Naive B cell (primary cell): ENCODE measurements at regions not wholly inside any gene's neighbourhood (a gene's known extent, or its start where the extent isn't known, plus 50 kb on each side); places are given as distances from the start of the nearest gene placed in this dataset.
"Not testable (repeated sequence)": the region's sequence is repeated elsewhere in the genome, so short reads cannot be mapped to it uniquely, and the experiment has no call there.

Source experiments
- ATAC-seq, 2 donors: fragments of 150-1000 bp; cut with Tn5 transposase; 2 replicates each; pipeline ENCODE4 v1.10.0; 2021; ENCODE audit warnings: low read depth in 2 of 2, mild to moderate bottlenecking in 2 of 2, moderate library complexity in 2 of 2
- DNase-seq: peaks from one replicate; pipeline ENCODE4 v3.0.0; 2022
- H3K27ac Mint-ChIP-seq, 6 donors: one replicate each; pipeline ENCODE4 v1.8.0; 2020 to 2022; ENCODE audit warnings: mild to moderate bottlenecking in 6 of 6, mixed read lengths in 6 of 6, moderate library complexity in 5 of 6, inconsistent platforms in 2 of 6
- H3K27me3 Mint-ChIP-seq, 3 donors: one replicate each; pipeline ENCODE4 v1.8.0; 2021 to 2022; ENCODE audit warnings: mixed read lengths in 3 of 3, mild to moderate bottlenecking in 1 of 3
- H3K36me3 Mint-ChIP-seq, 2 donors: one replicate each; pipeline ENCODE4 v1.8.0; 2020 to 2022; ENCODE audit warnings: mixed read lengths in 2 of 2, inconsistent platforms in 1 of 2, mild to moderate bottlenecking in 1 of 2
- H3K4me1 Mint-ChIP-seq, 3 donors: one replicate each; pipeline ENCODE4 v1.8.0; 2020 to 2022; ENCODE audit warnings: mixed read lengths in 3 of 3, inconsistent platforms in 1 of 3, mild to moderate bottlenecking in 1 of 3, moderate library complexity in 1 of 3
- H3K4me3 Mint-ChIP-seq, 8 donors: one replicate each; pipeline ENCODE4 v1.8.0; 2020 to 2022; ENCODE audit warnings: mild to moderate bottlenecking in 8 of 8, mixed read lengths in 8 of 8, moderate library complexity in 8 of 8, inconsistent platforms in 2 of 8
- H3K9me3 Mint-ChIP-seq, 7 donors: one replicate each; pipeline ENCODE4 v1.8.0; 2020 to 2022; ENCODE audit warnings: mixed read lengths in 7 of 7, mild to moderate bottlenecking in 5 of 7, inconsistent platforms in 2 of 7, moderate library complexity in 1 of 7

DNA sequence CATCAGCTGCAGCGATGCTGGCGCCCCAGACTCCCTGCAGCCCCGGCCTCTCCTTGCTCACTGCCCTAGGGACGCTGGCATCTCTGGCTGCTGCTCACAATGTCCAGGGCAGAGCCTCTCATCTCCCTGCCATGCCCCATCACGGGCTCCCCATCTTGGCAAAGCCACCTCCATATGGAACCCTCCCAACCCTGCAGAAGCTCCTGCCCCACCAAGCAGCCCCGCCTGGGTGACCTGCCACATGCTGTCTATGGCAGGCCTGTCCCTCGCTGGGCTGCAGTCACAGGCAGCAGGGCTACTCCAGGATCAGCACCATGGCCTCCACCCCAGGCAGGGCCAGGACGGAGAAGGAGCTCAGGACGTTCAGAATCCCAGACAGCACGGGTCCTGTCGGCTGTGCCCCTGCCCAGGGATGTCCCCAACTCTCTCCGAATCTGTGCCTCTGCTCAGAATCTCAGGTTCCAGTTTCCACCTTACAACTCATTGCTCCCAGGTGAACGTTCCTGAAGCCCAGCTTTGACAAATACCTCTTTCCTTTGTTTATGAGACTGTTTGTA is 58.4 kb downstream of the PLXNA1 start:
- no peaks in the 10 kb centered on the region for H3K36me3 Mint-ChIP-seq
- H3K27ac Mint-ChIP-seq, result no peak overlapping the region
- no peak overlapping the region for H3K4me3 Mint-ChIP-seq
- no peaks in the 10 kb centered on the region for H3K4me1 Mint-ChIP-seq
- ATAC-seq (no peak), DNase-seq (no peak)
- peaks cover 0 to 26% (median 18%) of the 10 kb centered on the region in 3 donors for H3K27me3 Mint-ChIP-seq
- H3K9me3 Mint-ChIP-seq, result no peaks in the 10 kb centered on the region

DNA sequence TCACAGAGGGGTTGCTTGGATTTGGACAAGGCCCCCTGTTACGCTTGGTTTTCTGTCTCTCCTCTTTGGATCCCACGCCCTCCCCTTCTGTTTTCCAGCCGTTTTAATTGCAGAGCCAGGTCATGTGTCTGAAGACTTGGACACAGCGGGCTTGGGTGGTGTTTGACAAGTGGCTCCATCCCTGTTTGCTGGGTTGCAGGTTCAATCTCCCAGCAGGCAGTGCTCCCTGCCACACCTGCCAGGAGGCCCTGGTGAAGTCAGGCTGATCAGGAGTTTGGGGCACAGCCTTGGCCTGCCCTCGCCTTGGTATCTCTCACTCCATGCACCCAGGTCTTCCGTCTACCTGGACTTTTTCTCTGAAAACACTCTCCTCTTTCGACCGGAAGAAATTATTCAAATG is 59.0 kb downstream of the PLXNA1 start:
- Mint-ChIP-seq H3K27ac (no peak overlapping the region), H3K36me3 (no peaks in the 10 kb centered on the region), H3K27me3 (peaks cover 0 to 26% (median 18%) of the 10 kb centered on the region in 3 donors), H3K4me1 (no peaks in the 10 kb centered on the region), H3K9me3 (no peaks in the 10 kb centered on the region), H3K4me3 (no peak overlapping the region)
- DNase-seq (no peak), ATAC-seq (no peak)

DNA sequence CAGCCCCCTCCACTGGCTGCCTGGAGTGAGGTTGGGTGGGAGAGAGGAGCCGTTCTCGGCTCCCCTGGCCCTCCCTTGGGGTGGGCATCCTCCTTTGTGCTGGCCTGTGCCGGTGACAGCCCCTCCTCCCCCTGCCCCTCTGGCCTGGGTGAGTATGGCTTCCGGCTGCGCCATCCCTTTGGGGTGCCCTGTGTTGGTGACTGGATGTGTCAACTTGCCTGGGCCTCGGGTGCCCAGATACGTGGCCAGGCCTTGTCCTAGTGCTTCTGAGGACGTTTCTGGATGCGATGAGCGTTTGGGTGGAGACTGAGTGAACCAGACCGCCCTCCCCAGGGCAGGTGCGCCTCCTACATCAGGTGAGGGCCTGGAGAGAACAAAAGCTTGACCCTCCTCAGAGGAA is 59.7 kb downstream of the PLXNA1 start:
- Mint-ChIP-seq H3K9me3 (no peaks in the 10 kb centered on the region), H3K27me3 (peaks cover 0 to 26% (median 18%) of the 10 kb centered on the region in 3 donors), H3K36me3 (no peaks in the 10 kb centered on the region), H3K4me3 (no peak overlapping the region), H3K27ac (no peak overlapping the region), H3K4me1 (no peaks in the 10 kb centered on the region)
- DNase-seq (no peak), ATAC-seq (no peak)

DNA sequence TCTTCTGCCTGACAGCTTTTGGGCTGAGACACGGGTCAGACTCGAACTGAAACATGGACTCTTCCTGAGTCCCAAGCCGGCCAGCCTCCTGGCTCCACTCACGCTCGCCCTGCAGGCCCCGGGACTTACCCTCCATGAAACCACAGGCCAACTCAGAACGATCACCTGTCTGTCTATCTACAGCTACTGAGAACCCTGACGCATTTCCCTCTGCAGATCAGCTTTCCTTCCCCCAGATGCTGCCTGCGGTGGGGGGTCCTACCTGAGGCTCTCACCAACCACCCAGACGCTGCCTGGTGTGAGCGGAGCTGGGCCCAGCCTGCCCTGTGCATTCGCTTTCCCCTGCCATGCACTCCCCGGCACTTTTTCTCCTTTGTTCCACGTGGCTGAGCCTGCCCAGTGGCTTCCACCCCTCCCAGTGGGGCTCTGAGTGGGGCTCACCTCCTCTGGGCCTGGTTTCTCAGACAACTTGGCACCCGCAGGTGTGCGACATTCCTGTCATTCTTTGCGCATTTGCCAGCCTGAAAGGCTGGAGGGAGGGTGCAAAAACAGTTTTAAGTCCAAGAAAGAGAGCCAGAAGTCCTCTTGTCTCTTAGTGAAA is 60.2 kb downstream of the PLXNA1 start:
- H3K36me3 Mint-ChIP-seq, result peaks cover 0 to 2% of the 10 kb centered on the region in 2 donors
- no peak for ATAC-seq
- H3K4me3 Mint-ChIP-seq, result no peak overlapping the region
- H3K27me3 Mint-ChIP-seq, result peaks cover 0 to 26% (median 21%) of the 10 kb centered on the region in 3 donors
- H3K9me3 Mint-ChIP-seq, result peaks cover 0 to 3% (median 1%) of the 10 kb centered on the region in 7 donors
- no peak for DNase-seq
- no peak overlapping the region for H3K27ac Mint-ChIP-seq
- no peaks in the 10 kb centered on the region for H3K4me1 Mint-ChIP-seq

DNA sequence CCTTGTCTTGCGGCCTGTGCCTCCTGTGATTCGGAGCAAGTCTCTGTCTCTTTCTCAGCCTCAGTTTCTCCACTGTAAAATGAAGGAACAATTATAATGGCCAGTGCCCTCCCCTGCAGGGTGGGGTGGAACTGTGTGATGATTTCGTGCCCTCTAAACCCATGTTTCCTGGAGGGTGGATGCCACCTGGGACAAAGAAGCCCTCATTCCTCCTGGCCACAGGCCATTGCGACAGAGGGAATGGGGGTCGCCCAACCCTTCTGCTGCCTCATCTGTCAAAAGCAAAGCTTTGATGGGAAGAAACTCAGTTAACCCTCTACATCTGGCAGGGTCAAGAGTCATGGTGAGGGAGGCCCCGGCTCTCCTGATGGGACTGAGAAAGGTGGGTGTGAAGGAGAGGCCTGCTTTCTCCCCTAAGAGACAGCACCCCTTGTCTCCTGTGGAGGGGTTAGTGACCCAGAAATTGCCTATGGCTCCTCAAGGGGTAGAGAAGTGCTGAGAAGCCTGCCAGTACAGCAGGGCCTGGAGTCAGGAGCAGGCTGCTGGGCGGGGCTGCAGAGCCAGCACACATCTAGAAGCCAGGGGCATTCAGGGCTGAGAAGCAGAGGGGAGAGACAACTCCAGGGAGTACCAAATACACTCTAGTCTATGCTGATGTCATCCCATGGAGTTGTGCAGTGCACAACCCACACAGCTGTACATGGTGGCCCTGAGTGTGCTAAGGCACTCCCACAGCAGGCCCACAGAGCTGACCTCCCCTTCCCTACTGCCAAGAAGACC is 61.0 kb downstream of the PLXNA1 start:
- ATAC-seq, result no peak
- no peak for DNase-seq
- H3K4me3 Mint-ChIP-seq, result no peak overlapping the region
- peaks cover 0 to 9% of the 10 kb centered on the region in 2 donors for H3K36me3 Mint-ChIP-seq
- H3K27ac Mint-ChIP-seq, result no peak overlapping the region
- peaks cover 0 to 29% (median 27%) of the 10 kb centered on the region in 3 donors for H3K27me3 Mint-ChIP-seq
- H3K4me1 Mint-ChIP-seq, result no peaks in the 10 kb centered on the region
- H3K9me3 Mint-ChIP-seq, result peaks cover under 1 to 10% (median 5%) of the 10 kb centered on the region in 7 donors

DNA sequence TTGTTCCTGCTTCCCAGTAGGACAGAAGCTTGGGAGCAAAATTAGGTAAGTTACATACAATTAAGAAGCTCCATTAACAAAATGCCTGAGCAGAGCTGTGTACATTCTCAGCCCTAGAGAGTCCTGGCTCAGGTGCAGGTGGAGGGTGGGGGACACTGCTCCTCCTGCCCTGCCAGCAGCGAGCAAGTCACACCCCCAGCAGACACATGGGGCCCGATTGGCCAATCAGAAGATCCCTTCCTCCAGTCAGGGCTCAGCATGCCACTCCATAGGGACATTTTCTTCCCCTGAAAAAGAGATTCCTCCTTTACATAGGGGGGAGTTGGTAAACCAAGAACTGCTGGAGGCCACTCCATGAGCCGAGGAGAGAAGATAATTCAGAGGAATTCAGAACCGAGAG is 62.1 kb downstream of the PLXNA1 start:
- H3K27me3 Mint-ChIP-seq, result peaks cover 0 to 40% (median 38%) of the 10 kb centered on the region in 3 donors
- no peak overlapping the region for H3K27ac Mint-ChIP-seq

DNA sequence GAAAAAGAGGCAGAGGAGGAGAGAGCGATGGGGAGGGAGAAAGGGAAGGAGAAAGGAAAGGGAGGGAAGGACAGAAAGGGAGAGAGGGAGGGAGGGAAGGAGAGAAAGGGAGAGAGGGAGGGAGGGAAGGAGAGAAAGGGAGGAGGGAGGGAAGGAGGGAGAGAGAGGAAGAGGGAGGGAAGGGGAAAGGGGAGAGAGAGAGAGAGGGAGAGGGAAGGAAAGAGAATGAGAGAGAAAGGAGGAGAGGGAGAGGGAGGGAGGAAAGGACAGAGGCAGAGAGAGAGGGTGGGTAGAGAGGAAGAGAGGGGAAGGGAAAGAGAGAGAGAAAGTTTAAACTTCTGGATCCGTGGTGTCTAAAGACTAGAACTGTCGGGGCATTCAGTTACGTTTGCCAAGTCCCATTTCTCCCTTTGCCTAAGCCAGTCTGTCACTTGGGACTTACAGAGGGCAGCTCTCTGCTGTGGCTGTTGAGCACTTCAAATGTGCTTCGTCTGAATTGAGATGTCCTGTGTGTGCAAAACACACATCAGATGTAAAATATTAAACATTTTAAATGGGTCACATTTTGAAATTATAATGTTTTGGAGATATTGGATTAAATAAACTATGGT is 62.6 kb downstream of the PLXNA1 start:
- peaks cover 10 to 24% (median 17%) of the 10 kb centered on the region in 7 donors for H3K9me3 Mint-ChIP-seq

More for the DNA sequence above, 62.1 kb downstream of the PLXNA1 start:
- Mint-ChIP-seq H3K4me3 (no peak overlapping the region), H3K9me3 (peaks cover 8 to 21% (median 14%) of the 10 kb centered on the region in 7 donors), H3K4me1 (no peaks in the 10 kb centered on the region), H3K36me3 (peaks cover 0 to 19% of the 10 kb centered on the region in 2 donors)
- ATAC-seq, result no peak
- no peak for DNase-seq

DNA sequence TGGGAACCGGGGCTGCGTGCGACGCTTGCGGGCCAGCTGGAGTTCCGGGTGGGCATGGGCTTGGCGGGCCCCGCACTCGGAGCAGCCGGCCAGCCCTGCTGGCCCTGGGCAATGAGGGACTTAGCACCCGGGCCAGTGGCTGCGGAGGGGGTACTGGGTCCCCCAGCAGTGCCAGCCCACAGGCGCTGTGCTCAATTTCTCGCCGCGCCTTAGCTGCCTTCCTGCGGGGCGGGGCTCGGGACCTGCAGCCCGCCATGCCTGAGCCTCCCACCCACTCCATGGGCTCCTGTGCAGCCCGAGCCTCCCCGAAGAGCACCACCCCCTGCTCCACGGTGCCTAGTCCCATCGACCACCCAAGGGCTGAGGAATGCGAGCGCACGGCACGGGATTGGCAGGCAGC is 63.8 kb downstream of the PLXNA1 start:
- Mint-ChIP-seq H3K9me3 (peaks cover 10 to 28% (median 21%) of the 10 kb centered on the region in 7 donors), H3K36me3 (peaks cover 0 to 19% of the 10 kb centered on the region in 2 donors), H3K27me3 (peaks cover 0 to 47% (median 37%) of the 10 kb centered on the region in 3 donors)
- H3K27ac Mint-ChIP-seq, ATAC-seq, H3K4me1 Mint-ChIP-seq, H3K4me3 Mint-ChIP-seq, DNase-seq: not testable (repeated sequence)

More for the DNA sequence above, 62.6 kb downstream of the PLXNA1 start:
- ATAC-seq, result no peak
- DNase-seq, result no peak
- Mint-ChIP-seq H3K27ac (no peak overlapping the region), H3K27me3 (peaks cover 0 to 42% (median 40%) of the 10 kb centered on the region in 3 donors), H3K4me3 (no peak overlapping the region), H3K4me1 (no peaks in the 10 kb centered on the region), H3K36me3 (peaks cover 0 to 19% of the 10 kb centered on the region in 2 donors)

DNA sequence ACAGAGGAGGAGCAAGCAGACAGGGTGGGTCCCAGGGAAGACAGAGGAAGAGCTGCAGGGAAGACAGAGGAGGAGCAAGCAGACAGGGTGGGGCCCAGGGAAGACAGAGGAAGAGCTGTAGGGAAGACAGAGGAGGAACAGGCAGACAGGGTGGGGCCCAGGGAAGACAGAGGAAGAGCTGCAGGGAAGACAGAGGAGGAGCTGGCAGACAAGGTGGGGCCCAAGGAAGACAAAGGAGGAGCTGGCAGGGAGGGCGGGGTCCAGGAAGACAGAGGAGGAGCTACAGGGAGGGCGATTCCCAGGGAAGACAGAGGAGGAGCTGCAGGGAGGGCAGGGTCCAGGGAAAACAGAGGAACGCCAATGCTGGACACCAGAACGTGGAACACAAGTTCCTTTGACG is 66.5 kb downstream of the PLXNA1 start:
- H3K4me1 Mint-ChIP-seq, result no peaks in the 10 kb centered on the region
- H3K27ac Mint-ChIP-seq, result no peak overlapping the region
- no peak overlapping the region for H3K4me3 Mint-ChIP-seq
- DNase-seq, result no peak
- no peak for ATAC-seq
- peaks cover 0 to 19% of the 10 kb centered on the region in 2 donors for H3K36me3 Mint-ChIP-seq
- H3K27me3 Mint-ChIP-seq, result peaks cover 0 to 39% (median 36%) of the 10 kb centered on the region in 3 donors
- peaks cover 10 to 28% (median 21%) of the 10 kb centered on the region in 7 donors for H3K9me3 Mint-ChIP-seq

DNA sequence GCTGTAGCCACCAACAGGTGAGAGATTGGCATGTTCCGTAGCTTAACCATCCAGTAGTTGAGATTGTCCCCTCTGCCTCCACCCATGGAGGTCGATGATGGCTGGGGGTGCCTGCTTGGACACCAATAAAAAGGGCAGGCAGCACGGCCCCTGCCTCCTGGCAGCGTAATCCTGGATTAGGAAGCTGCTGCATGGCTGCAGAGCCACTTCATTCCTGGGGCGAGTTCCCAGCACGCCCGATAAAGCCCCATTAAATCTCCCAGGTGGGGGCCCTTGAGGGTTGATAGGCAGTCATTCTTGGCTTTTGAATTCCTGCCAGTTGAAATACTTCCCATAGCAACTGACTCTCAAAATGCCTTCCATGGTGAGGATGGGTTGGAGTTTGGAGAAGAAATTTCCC is 67.8 kb downstream of the PLXNA1 start:
- DNase-seq (no peak), ATAC-seq (no peak)
- H3K27me3 Mint-ChIP-seq, result peaks cover 7 to 29% (median 29%) of the 10 kb centered on the region in 3 donors
- H3K4me1 Mint-ChIP-seq, result no peaks in the 10 kb centered on the region
- H3K36me3 Mint-ChIP-seq, result peaks cover 0 to 19% of the 10 kb centered on the region in 2 donors
- H3K27ac Mint-ChIP-seq, result no peak overlapping the region
- H3K9me3 Mint-ChIP-seq, result peaks cover 10 to 31% (median 22%) of the 10 kb centered on the region in 7 donors
- H3K4me3 Mint-ChIP-seq, result no peak overlapping the region

DNA sequence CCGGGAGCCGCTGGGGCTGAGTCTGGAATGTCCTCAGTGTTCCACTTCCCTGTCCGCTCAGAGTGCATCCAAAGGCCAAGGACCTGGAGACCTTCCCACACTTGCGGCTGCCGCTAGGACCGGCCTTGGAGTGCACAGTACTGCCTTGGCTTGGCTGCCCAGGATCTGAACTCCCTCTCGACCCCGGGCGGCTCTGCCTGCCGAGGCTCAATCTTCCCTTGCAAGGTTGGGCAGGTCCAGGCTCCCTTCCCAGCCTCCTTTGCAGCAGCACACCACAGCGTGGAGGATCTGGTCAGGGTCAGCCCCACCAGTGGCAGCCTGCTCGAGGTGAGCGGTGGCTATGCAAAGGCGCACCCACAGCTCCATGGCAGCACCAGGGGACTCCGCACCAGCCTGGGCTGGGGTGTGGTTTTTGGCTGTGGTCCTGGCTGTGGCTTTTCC is 69.2 kb downstream of the PLXNA1 start:
- Mint-ChIP-seq H3K27me3 (peaks cover 7 to 29% (median 25%) of the 10 kb centered on the region in 3 donors), H3K4me3 (no peak overlapping the region), H3K36me3 (peaks cover 1 to 21% of the 10 kb centered on the region in 2 donors), H3K9me3 (peaks cover 10 to 38% (median 26%) of the 10 kb centered on the region in 7 donors), H3K27ac (no peak overlapping the region), H3K4me1 (no peaks in the 10 kb centered on the region)
- no peak for ATAC-seq
- DNase-seq, result no peak

DNA sequence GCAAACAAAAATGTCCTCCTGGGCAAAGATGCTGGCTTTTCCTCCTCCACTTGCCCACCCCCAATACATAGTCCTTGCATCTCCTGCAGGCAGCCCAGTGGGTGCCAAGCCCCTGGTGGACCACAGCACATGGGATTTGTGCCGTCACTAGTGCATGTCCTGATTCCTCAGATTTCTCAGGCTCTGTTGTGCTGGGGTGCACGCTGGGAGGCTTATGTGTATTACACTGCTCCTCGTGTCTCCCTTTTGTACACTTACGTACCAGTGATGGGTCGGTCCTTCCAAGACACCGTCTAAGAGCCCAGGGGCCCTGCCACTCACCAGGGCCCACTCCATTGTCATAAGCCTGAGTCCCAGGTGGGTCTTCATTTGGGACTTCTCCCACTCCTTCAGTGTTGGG is 70.1 kb downstream of the PLXNA1 start:
- H3K27ac Mint-ChIP-seq, result no peak overlapping the region
- peaks cover 7 to 28% of the 10 kb centered on the region in 2 donors for H3K36me3 Mint-ChIP-seq
- peaks cover 7 to 27% (median 25%) of the 10 kb centered on the region in 3 donors for H3K27me3 Mint-ChIP-seq
- ATAC-seq, result no peak
- no peaks in the 10 kb centered on the region for H3K4me1 Mint-ChIP-seq
- H3K4me3 Mint-ChIP-seq, result no peak overlapping the region
- DNase-seq, result no peak
- peaks cover 14 to 46% (median 30%) of the 10 kb centered on the region in 7 donors for H3K9me3 Mint-ChIP-seq

DNA sequence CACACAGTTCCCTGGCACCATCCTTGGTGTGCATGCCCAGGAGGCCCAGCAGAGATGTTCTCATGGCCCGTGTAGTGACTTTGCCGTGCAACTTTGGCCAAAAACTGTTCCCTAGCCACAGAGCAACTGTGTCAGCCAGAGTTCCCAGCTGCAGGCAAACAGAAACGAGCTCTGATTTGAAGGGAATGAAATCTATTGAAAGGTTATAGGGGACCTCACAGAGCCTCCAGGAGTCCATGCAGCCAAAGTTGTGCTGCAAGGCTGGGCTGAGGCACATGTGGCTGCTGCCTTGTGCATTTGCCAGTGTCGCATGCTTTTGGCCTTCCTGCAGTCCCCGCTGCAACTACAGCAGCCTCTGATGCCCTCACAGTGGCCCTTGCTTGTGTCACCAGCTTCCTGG is 70.5 kb downstream of the PLXNA1 start:
- peaks cover 7 to 25% (median 23%) of the 10 kb centered on the region in 3 donors for H3K27me3 Mint-ChIP-seq
- ATAC-seq (no peak), DNase-seq (no peak)
- H3K4me1 Mint-ChIP-seq, result no peaks in the 10 kb centered on the region
- H3K9me3 Mint-ChIP-seq, result peaks cover 10 to 46% (median 32%) of the 10 kb centered on the region in 7 donors
- H3K36me3 Mint-ChIP-seq, result peaks cover 7 to 24% of the 10 kb centered on the region in 2 donors
- H3K4me3 Mint-ChIP-seq, result no peak overlapping the region
- H3K27ac Mint-ChIP-seq, result no peak overlapping the region
